ENCODE measurements at regions not wholly inside any gene's neighbourhood (a gene's known extent, or its start where the extent isn't known, plus 50 kb on each side); places are given as distances from the start of the nearest gene placed in this dataset.

DNA sequence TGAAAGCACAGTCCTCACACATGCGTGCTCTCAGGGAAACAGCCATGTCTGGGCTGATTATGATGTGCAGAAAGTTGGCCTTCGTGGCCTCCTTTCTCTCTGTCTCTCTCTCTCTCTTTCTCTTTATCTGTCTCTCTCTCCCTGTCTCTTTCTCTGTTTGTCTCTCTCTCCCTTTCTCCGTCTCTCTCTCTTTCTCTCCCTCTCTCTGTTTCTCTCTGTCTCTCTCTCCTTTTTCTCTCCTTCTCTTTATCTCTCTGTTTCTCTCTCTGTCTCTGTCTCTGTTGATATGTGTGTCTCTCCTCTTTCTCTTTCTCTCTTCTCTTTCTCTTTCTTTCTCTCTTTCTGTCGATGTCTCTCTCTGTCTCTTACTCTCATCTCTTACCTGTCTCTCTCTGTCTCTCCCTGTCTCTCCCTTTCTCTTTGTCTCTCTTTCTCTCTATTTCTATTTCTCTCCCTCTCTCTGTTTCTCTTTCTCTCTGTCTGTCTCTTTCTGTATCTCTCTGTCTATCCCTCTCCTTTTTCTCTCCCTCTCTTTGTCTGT, 105.4 kb upstream of the MPP7 start:
- H3K27me3 ChIP-seq (ENCODE audit: control insufficient read depth, insufficient read depth, low read length) = peaks cover 8% of the 10 kb centered on the region
- no peak for DNase-seq (ENCODE audit: low read depth, low spot score)
- no peaks in the 10 kb centered on the region for H3K9me3 ChIP-seq (ENCODE audit: control insufficient read depth, insufficient read depth, low read length)
- TF ChIP-seq, protein P1, sequence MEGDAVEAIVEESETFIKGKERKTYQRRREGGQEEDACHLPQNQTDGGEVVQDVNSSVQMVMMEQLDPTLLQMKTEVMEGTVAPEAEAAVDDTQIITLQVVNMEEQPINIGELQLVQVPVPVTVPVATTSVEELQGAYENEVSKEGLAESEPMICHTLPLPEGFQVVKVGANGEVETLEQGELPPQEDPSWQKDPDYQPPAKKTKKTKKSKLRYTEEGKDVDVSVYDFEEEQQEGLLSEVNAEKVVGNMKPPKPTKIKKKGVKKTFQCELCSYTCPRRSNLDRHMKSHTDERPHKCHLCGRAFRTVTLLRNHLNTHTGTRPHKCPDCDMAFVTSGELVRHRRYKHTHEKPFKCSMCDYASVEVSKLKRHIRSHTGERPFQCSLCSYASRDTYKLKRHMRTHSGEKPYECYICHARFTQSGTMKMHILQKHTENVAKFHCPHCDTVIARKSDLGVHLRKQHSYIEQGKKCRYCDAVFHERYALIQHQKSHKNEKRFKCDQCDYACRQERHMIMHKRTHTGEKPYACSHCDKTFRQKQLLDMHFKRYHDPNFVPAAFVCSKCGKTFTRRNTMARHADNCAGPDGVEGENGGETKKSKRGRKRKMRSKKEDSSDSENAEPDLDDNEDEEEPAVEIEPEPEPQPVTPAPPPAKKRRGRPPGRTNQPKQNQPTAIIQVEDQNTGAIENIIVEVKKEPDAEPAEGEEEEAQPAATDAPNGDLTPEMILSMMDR (IDR thresholded peaks at IDR 0.05; ENCODE audit: low read depth, low read length) = no peak
- H3K27ac ChIP-seq (ENCODE audit: low read depth, low read length) = no peak overlapping the region
- H3K4me3 ChIP-seq (ENCODE audit: low read depth, low read length) = no peak overlapping the region
- ChIA-PET CTCF (interaction anchor here (0.6 to 1.6 kb wide), 2 partner anchors 15 to 28 kb away, joined by 6 to 9 read pairs; no protein-coding TSS in a partner anchor), POLR2A (no interaction called here)

DNA sequence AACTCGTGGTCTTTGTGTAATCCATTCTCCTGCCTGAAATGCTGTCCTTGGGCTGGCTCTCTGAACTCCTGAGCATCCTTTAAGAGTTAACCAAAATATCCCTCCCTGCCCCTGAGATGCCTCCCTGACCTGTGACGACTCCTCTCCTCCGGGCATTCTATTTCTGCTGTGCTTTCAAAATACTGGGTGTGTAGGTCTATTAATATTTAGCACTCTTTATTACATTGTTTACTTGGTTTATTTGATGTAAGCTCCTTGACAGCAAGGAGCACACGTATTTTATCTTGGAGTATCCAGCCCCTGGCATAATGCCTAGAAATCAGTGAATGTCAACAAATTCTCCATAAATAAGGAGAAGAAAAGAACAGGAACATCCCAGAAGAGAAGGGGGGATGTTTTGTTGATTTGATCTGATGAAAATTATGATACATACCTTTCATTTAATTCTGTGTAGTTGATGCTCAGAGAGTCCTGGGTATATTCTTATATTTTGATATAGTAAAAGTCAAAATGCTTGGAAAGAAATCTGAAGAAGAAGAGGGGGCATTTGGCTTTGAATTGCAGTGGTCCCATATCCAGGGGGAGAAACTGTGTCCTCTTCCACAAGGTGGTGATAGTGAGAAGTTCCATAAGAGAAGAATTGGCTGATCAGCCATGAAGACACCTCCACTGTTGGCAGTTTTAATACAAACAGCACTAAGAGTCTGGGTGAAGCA, 107.7 kb upstream of the MPP7 start:
- no peak overlapping the region for H3K4me3 ChIP-seq (ENCODE audit: low read depth, low read length)
- POLR2A ChIA-PET = no interaction called here
- no peaks in the 10 kb centered on the region for H3K9me3 ChIP-seq (ENCODE audit: control insufficient read depth, insufficient read depth, low read length)
- TF ChIP-seq, protein P1 (IDR thresholded peaks at IDR 0.05; ENCODE audit: low read depth, low read length) = peak; percentile 30
- CTCF ChIA-PET = interaction anchor here (0.8 to 1.1 kb wide), 2 partner anchors 11 to 17 kb away, joined by 3 read pairs; no protein-coding TSS in a partner anchor
- H3K27ac ChIP-seq (ENCODE audit: low read depth, low read length) = no peak overlapping the region
- peaks cover 4% of the 10 kb centered on the region for H3K27me3 ChIP-seq (ENCODE audit: control insufficient read depth, insufficient read depth, low read length)
- no peak for DNase-seq (ENCODE audit: low read depth, low spot score)

DNA sequence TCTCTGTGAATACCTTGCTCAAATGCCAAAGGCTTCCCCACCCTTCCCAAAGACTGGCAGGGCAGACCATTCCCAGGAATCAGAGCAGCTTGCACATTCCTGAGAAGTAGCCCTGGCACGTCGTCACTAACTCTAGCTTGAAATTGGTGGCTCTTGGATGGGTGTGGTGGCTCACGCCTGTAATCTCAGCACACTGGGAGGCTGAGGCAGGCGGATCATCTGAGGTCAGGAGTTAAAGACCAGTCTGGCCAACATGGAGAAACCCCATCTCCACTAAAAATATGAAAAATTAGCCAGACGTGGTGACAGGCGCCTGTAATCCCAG, 108.2 kb upstream of the MPP7 start:
- no peak for DNase-seq (ENCODE audit: low read depth, low spot score)
- H3K27me3 ChIP-seq (ENCODE audit: control insufficient read depth, insufficient read depth, low read length) = peaks cover 4% of the 10 kb centered on the region
- TF ChIP-seq, protein P1 (IDR thresholded peaks at IDR 0.05; ENCODE audit: low read depth, low read length) = no peak
- H3K4me3 ChIP-seq (ENCODE audit: low read depth, low read length) = no peak overlapping the region
- no peak overlapping the region for H3K27ac ChIP-seq (ENCODE audit: low read depth, low read length)
- ChIA-PET POLR2A (no interaction called here), CTCF (no interaction called here)
- H3K9me3 ChIP-seq (ENCODE audit: control insufficient read depth, insufficient read depth, low read length) = no peaks in the 10 kb centered on the region

DNA sequence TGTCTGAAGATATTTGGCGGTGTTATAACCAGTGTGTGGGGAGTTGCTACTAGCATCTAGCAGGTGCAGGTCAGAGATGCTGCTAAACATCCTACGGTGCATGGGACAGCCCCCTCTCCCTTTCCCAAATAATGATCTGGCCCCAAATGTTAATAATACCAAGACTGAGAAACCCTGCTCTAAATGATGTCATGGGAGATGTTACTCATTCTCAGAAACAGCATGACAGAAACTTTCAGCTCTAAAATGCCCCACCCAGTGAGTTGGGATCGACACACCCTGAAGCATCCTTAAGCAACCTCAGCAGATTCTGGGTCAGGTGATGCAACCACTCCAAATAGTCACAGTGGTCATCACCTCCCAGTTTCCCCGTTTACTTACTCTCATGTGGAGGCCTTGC, 108.8 kb upstream of the MPP7 start:
- no peaks in the 10 kb centered on the region for H3K9me3 ChIP-seq (ENCODE audit: control insufficient read depth, insufficient read depth, low read length)
- H3K27me3 ChIP-seq (ENCODE audit: control insufficient read depth, insufficient read depth, low read length) = peaks cover 4% of the 10 kb centered on the region
- ChIA-PET POLR2A (no interaction called here), CTCF (no interaction called here)
- no peak overlapping the region for H3K4me3 ChIP-seq (ENCODE audit: low read depth, low read length)
- H3K27ac ChIP-seq (ENCODE audit: low read depth, low read length) = no peak overlapping the region
- DNase-seq (ENCODE audit: low read depth, low spot score) = no peak
- TF ChIP-seq, protein P1 (IDR thresholded peaks at IDR 0.05; ENCODE audit: low read depth, low read length) = no peak

DNA sequence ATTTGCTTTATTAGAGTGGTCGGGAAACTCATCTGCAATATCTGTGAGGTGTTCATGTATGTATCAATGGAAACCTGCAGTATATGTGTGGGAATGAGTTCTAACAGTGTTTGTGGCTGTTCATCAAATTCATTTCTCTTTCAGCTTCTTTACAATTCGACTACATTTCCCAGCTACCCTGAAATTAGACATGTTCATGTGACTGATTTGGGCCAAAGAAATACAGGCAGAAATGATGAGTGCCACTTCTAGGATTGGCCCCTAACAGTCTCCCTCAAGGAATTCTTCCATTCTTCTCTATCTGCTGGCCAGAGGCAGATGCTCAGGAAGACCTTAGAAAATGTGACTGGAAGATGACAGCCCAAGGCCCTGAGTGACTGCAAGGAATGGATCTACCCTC, 114.8 kb upstream of the WAC start:
- Histone ChIP-seq H3K27ac (ENCODE audit: low read depth, low read length) (no peak overlapping the region), H3K9me3 (ENCODE audit: control insufficient read depth, insufficient read depth, low read length) (no peaks in the 10 kb centered on the region), H3K27me3 (ENCODE audit: control insufficient read depth, insufficient read depth, low read length) (peaks cover 3% of the 10 kb centered on the region), H3K4me3 (ENCODE audit: low read depth, low read length) (no peak overlapping the region)
- ChIA-PET POLR2A (no interaction called here), CTCF (interaction anchor here (1.0 kb wide), 1 partner anchor 14 kb away, joined by 3 read pairs; no protein-coding TSS in a partner anchor)
- TF ChIP-seq, protein P1 (IDR thresholded peaks at IDR 0.05; ENCODE audit: low read depth, low read length) = no peak
- DNase-seq (ENCODE audit: low read depth, low spot score) = no peak
